HG02973 (cell line): ENCODE measurements at regions not wholly inside any gene's neighbourhood (a gene's known extent, or its start where the extent isn't known, plus 50 kb on each side); places are given as distances from the start of the nearest gene placed in this dataset.
"Not testable (repeated sequence)": the region's sequence is repeated elsewhere in the genome, so short reads cannot be mapped to it uniquely, and the experiment has no call there.

Source experiments
- ATAC-seq: cut with Tn5 transposase; IDR thresholded peaks from one replicate; pipeline ENCODE4 v1.9.1; 2021; ENCODE audit warnings: moderate library complexity; ENCODE audit not compliant: unreplicated experiment

- not testable (repeated sequence) for ATAC-seq
Measured at GRCh38 chr6:180091-180694, 112.1 kb upstream of the DUSP22 start.

- ATAC-seq, result peak; percentile 41
Measured at GRCh38 chr6:181049-181654, 111.1 kb upstream of the DUSP22 start.

GRCh38 chr6:183668-184067 lies 108.6 kb upstream of the DUSP22 start:
- ATAC-seq, result no peak

GRCh38 chr6:184161-184700 lies 108.1 kb upstream of the DUSP22 start:
- ATAC-seq, result no peak

- no peak for ATAC-seq
Measured at GRCh38 chr6:186340-186965, 105.8 kb upstream of the DUSP22 start.

GRCh38 chr6:187210-187861 lies 105.0 kb upstream of the DUSP22 start:
- ATAC-seq, result no peak

DNA sequence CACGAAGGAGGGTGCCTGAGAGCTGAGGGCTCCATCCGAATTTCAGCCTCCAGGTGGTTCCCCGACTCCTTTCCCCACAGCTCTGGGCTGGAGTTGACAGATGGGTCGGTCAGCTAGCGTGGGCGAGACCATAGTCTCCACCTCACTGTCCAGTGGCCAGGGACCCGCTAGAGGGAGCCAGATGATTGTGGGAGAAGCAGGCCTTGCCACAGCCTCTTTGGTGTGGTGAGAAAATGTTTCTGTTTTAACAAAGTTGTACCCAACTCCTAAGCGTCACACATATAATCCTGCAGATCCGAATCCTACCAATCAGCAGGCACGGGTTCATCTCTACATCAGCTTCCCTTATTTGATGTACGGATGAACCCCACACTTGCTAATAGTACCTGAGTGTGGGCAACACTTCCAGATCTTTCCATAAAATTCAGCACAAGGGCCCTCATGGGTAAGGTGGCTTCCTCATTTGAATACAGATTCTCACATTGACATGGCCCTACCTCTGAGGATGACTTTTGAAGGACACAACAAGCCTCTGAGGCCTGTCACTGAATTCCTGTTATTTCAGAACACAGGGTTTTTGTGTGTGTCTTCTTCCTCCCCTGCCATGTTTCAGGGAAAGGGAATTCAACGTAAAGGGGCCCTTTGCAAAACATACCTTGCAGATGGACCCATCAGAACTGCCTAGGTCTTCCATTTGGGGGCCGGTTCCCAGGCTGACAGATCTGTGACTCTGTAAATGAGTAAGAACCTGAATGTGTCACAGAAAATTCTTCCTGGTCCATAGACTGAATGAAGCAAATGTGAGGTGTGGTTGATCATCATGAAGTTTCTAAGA lies 103.2 kb upstream of the DUSP22 start:
- peak; percentile 64 for ATAC-seq

- ATAC-seq, result no peak
Measured at GRCh38 chr6:189676-190075, 102.6 kb upstream of the DUSP22 start.

DNA sequence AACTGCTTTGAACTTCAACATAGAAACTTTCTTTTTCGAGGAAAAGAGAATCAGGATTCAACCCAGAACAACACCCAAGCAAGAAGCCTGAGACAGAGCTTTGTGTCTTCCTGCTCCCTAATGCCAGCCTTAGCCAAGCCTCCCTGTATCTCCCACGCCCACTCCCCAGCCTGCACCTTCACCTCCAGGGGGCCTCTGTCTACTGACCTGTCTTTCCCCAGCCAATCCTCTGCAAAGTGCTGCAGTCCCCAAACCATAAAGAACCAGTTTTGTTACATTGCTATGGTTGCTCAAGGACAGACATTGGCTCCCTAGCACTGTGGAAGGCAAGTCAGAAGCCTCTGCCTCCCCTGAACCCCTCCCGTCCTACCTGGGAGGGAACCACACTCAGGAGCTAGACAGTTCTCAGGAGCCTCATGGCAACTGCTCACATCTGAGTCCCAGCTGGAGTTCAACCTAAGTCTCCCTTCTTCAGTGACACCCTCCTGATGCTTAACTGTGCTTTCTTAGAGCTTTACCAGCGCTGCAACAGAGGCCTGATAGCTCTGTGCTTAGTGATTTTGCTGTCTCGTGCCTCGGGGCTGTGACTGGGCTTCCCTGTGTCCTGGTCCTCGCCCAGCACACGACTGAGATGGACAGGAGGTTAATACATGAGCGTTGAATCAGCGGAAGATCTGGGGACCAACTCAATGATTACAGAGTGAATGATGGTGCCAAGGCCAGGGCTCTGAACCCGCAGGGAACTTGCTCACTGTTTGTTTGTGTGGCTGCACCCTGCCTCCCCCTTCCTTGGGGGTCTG lies 101.5 kb upstream of the DUSP22 start:
- no peak for ATAC-seq

- no peak for ATAC-seq
Measured at GRCh38 chr6:191487-192312, 100.6 kb upstream of the DUSP22 start.

GRCh38 chr6:192313-192664 lies 100.0 kb upstream of the DUSP22 start:
- ATAC-seq, result no peak

DNA sequence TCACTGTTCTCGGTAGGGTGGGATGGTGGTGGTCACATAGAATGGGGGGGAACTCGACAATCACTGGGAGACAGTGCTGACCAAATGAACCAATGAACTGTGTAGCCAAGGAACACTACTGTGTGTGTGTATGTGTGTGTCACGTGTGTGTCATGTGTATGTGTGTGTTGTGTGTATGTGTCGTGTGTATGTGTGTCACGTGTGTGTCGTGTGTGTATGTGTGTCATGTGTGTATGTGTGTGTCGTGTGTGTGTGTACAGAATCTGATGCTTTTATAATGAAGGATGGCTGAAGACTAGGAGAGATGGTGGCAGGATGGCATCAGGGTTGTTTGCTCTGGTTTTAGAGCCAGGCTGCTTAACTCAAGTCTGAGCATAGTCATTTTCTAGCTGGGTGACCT lies 99.1 kb upstream of the DUSP22 start:
- ATAC-seq, result no peak

GRCh38 chr6:193773-194310 lies 98.4 kb upstream of the DUSP22 start:
- no peak for ATAC-seq

GRCh38 chr6:195861-196360 lies 96.4 kb upstream of the DUSP22 start:
- no peak for ATAC-seq

- no peak for ATAC-seq
Measured at GRCh38 chr6:196543-196942, 95.7 kb upstream of the DUSP22 start.

DNA sequence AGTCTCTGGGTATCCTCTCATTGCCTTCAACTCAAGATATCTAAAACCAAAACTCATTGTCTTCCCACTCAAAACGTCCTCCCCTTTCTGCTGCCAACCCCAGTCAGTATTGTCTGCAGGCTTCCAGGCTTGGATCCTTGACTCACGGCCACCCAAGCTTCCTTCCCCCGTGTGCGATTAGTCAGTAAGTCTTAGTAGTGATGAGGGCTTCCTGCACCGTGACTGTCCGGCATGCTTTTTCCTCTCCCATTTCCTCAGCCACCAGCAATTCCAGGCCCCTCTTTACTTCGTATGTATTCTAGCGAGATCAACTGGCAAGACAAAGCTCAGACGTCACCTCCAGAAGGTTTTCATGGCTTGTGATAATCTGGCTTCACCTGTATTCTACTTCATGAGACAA lies 88.6 kb upstream of the DUSP22 start:
- ATAC-seq, result no peak

DNA sequence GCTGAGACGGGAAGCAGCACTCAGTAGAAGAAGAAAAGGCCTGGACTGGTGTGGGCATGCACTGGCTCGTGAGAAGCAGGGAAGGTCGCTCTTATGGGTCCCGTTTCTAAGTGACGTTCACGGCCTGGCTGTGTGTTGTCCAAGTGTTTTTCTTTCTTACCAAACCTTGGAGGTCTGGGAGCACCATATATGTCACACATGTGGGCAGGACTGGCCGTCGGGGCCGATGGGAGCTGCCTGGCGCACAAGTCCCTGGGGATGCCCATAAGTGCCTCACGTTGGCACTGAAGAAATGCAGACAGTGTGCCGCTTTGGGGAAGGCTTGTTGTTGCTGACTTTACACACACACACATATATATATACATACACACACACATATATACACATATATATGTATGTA lies 86.0 kb upstream of the DUSP22 start:
- no peak for ATAC-seq

DNA sequence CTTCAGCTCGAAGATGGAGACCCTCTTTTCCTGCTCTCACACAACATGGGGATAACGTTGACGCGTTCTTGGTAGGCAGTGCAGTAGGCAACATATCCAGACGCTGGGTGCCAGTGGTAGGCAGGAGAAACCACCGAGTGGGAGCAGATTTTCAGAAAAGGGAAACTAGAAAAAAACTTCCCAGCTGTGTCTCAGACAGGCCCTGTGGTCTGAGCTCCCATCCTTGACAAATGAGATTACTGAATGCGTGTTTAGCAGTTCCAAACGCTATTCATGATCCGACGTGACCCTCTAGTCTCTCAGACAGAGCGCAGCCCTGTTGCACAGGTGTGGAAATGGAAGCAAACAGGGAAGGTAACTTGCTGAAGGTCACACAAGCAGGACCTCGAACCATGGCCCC lies 83.9 kb upstream of the DUSP22 start:
- no peak for ATAC-seq

- ATAC-seq, result no peak
Measured at GRCh38 chr6:208938-209337, 83.3 kb upstream of the DUSP22 start.
